IMR-90 (cell line): ENCODE measurements at regions not wholly inside any gene's neighbourhood (a gene's known extent, or its start where the extent isn't known, plus 50 kb on each side); places are given as distances from the start of the nearest gene placed in this dataset.

Experiments used
- BHLHE40 ChIP-seq: fragments of 150-350 bp; IDR thresholded peaks from 2 replicates; pipeline ENCODE4 v1.6.1; 2016; ENCODE audit warnings: mild to moderate bottlenecking, low read depth, low read length
- CEBPB ChIP-seq: IDR thresholded peaks from 2 replicates; pipeline ENCODE4 v1.6.1; 2012; ENCODE audit warnings: low read depth, low read length, improper control_type of control experiment
- ELK1 ChIP-seq: fragments of 150-350 bp; IDR thresholded peaks from 2 replicates; pipeline ENCODE4 v1.6.1; 2016; ENCODE audit warnings: low read depth, mild to moderate bottlenecking, low read length, moderate library complexity, borderline replicate concordance
- FOS ChIP-seq: fragments of 150-350 bp; IDR thresholded peaks from 2 replicates; pipeline ENCODE4 v1.6.1; 2016; ENCODE audit warnings: low read depth, low read length
- MAFK ChIP-seq: IDR thresholded peaks from 2 replicates; pipeline ENCODE4 v1.6.1; 2012; ENCODE audit warnings: low read depth, low read length, improper control_type of control experiment
- MXI1 ChIP-seq: IDR thresholded peaks from 2 replicates; pipeline ENCODE4 v1.6.1; 2012; ENCODE audit warnings: low read depth, mild to moderate bottlenecking, low read length, moderate library complexity, borderline replicate concordance
- POLR2A ChIP-seq: IDR thresholded peaks from 2 replicates; pipeline ENCODE4 v1.6.1; 2012; ENCODE audit warnings: mild to moderate bottlenecking, low read depth, low read length
- RAD21 ChIP-seq: IDR thresholded peaks from 2 replicates; pipeline ENCODE4 v1.6.1; 2012; ENCODE audit warnings: low read length, improper control_type of control experiment
- RCOR1 ChIP-seq: IDR thresholded peaks from 2 replicates; pipeline ENCODE4 v1.6.1; 2012; ENCODE audit warnings: mild to moderate bottlenecking, low read length, improper control_type of control experiment; ENCODE audit not compliant: insufficient replicate concordance
- SMC3 ChIP-seq: fragments of 150-350 bp; IDR thresholded peaks from 2 replicates; pipeline ENCODE4 v1.6.1; 2016; ENCODE audit warnings: low read depth, mild to moderate bottlenecking, antibody characterized with exemption, low read length, moderate library complexity
- USF2 ChIP-seq: fragments of 150-350 bp; IDR thresholded peaks from 2 replicates; pipeline ENCODE4 v1.6.1; 2017; ENCODE audit warnings: mild to moderate bottlenecking, antibody characterized with exemption, low read length, low read depth
- TF ChIP-seq, protein P1 (sequence below): conservative IDR thresholded peaks from 2 replicates; pipeline ENCODE4 v1.5.1; 2012; ENCODE audit warnings: mild to moderate bottlenecking, low read depth, low read length, improper control_type of control experiment

- no peak for TF ChIP-seq CEBPB
- TF ChIP-seq, protein P1, sequence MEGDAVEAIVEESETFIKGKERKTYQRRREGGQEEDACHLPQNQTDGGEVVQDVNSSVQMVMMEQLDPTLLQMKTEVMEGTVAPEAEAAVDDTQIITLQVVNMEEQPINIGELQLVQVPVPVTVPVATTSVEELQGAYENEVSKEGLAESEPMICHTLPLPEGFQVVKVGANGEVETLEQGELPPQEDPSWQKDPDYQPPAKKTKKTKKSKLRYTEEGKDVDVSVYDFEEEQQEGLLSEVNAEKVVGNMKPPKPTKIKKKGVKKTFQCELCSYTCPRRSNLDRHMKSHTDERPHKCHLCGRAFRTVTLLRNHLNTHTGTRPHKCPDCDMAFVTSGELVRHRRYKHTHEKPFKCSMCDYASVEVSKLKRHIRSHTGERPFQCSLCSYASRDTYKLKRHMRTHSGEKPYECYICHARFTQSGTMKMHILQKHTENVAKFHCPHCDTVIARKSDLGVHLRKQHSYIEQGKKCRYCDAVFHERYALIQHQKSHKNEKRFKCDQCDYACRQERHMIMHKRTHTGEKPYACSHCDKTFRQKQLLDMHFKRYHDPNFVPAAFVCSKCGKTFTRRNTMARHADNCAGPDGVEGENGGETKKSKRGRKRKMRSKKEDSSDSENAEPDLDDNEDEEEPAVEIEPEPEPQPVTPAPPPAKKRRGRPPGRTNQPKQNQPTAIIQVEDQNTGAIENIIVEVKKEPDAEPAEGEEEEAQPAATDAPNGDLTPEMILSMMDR: no peak
- no peak for TF ChIP-seq POLR2A
- TF ChIP-seq MAFK: no peak
- TF ChIP-seq SMC3: no peak
- TF ChIP-seq RCOR1: no peak
- TF ChIP-seq ELK1: no peak
- TF ChIP-seq MXI1: no peak
- no peak for TF ChIP-seq USF2
- no peak for TF ChIP-seq RAD21
- no peak for TF ChIP-seq BHLHE40
- TF ChIP-seq FOS: no peak
Measured at GRCh38 chr21:14284481-14284880, 68.5 kb downstream of the RBM11 start.
